Uterus (tissue), 3 donors: ENCODE measurements at regions not wholly inside any gene's neighbourhood (a gene's known extent, or its start where the extent isn't known, plus 50 kb on each side); places are given as distances from the start of the nearest gene placed in this dataset.

Experiments used
- DNase-seq, 2 donors: peaks; one replicate each; pipeline ENCODE4 v3.0.0-alpha.2; 2019 to 2020
- H3K27ac ChIP-seq, 2 donors: fragments of 200-600 bp; sonication (generic); 1 replicate in 1 of 2; 2 replicates in 1 of 2; pipeline ENCODE4 v1.5.1; 2016 to 2018
- H3K27me3 ChIP-seq, 2 donors: fragments of 200-600 bp; sonication (generic); one replicate each; pipeline ENCODE4 v1.5.1; 2018 to 2019; ENCODE audit warnings: control low read depth in 1 of 2
- H3K36me3 ChIP-seq, 2 donors: fragments of 200-600 bp; sonication (generic); one replicate each; pipeline ENCODE4 v1.5.1; 2019; ENCODE audit warnings: control low read depth in 1 of 2
- H3K4me1 ChIP-seq, 2 donors: fragments of 200-600 bp; sonication (generic); one replicate each; pipeline ENCODE4 v1.5.1; 2018 to 2019; ENCODE audit warnings: control low read depth in 1 of 2
- H3K4me3 ChIP-seq, 2 donors: fragments of 200-600 bp; sonication (generic); 1 replicate in 1 of 2; 2 replicates in 1 of 2; pipeline ENCODE4 v1.5.1; 2018 to 2019; ENCODE audit warnings: mild to moderate bottlenecking in 1 of 2
- H3K9me3 ChIP-seq, 2 donors: fragments of 200-600 bp; sonication (generic); one replicate each; pipeline ENCODE4 v1.5.1; 2019; ENCODE audit warnings: control low read depth in 1 of 2
- POLR2A ChIP-seq, 2 donors: fragments of 450-650 bp; IDR thresholded peaks; one replicate each; pipeline ENCODE4 v1.6.1; 2016; ENCODE audit warnings: antibody characterized with exemption in 2 of 2, mild to moderate bottlenecking in 1 of 2, moderate library complexity in 1 of 2
- intact Hi-C: fragments of 100-400 bp; cut with DNase I; formaldehyde crosslinking; loops from one replicate; pipeline ENCODE4 v1.15.1; 2023; ENCODE audit warnings: low total_unique reads
- TF ChIP-seq, protein P1 (sequence below), 4 experiments: fragments of 200-600 bp in 2 of 4; fragments of 450-650 bp in 2 of 4; sonication (generic) in 2 of 4; IDR thresholded peaks; one replicate each; pipeline ENCODE4 v1.5.1; 2016 to 2019; ENCODE audit warnings: antibody characterized with exemption in 4 of 4, mild to moderate bottlenecking in 2 of 4, moderate library complexity in 1 of 4
- donor health status: DM: yes; HTN: yes; CAD: no.

GRCh38 chr1:30315185-30315960 is 408.0 kb downstream of the MATN1 start:
- no peak overlapping the region for H3K4me3 ChIP-seq
- TF ChIP-seq POLR2A (IDR thresholded peaks at IDR 0.05): no peak
- TF ChIP-seq, protein P1, sequence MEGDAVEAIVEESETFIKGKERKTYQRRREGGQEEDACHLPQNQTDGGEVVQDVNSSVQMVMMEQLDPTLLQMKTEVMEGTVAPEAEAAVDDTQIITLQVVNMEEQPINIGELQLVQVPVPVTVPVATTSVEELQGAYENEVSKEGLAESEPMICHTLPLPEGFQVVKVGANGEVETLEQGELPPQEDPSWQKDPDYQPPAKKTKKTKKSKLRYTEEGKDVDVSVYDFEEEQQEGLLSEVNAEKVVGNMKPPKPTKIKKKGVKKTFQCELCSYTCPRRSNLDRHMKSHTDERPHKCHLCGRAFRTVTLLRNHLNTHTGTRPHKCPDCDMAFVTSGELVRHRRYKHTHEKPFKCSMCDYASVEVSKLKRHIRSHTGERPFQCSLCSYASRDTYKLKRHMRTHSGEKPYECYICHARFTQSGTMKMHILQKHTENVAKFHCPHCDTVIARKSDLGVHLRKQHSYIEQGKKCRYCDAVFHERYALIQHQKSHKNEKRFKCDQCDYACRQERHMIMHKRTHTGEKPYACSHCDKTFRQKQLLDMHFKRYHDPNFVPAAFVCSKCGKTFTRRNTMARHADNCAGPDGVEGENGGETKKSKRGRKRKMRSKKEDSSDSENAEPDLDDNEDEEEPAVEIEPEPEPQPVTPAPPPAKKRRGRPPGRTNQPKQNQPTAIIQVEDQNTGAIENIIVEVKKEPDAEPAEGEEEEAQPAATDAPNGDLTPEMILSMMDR (IDR thresholded peaks at IDR 0.05): no peak
- no peak for DNase-seq
- intact Hi-C loops: no loop called here
- no peaks in the 10 kb centered on the region for H3K4me1 ChIP-seq
- no peaks in the 10 kb centered on the region for H3K36me3 ChIP-seq
- H3K27ac ChIP-seq: no peak overlapping the region
- H3K27me3 ChIP-seq: no peaks in the 10 kb centered on the region
- H3K9me3 ChIP-seq: no peaks in the 10 kb centered on the region

GRCh38 chr1:30314591-30314990 is 408.8 kb downstream of the MATN1 start:
- DNase-seq: no peak
- Histone ChIP-seq H3K36me3 (no peaks in the 10 kb centered on the region), H3K27me3 (no peaks in the 10 kb centered on the region), H3K27ac (no peak overlapping the region), H3K4me1 (no peaks in the 10 kb centered on the region), H3K4me3 (no peak overlapping the region), H3K9me3 (no peaks in the 10 kb centered on the region)
- intact Hi-C loops: no loop called here
- TF ChIP-seq POLR2A (IDR thresholded peaks at IDR 0.05): no peak
- TF ChIP-seq, protein P1 (IDR thresholded peaks at IDR 0.05): no peak

- no peak for DNase-seq
- Histone ChIP-seq H3K4me3 (no peak overlapping the region), H3K27me3 (no peaks in the 10 kb centered on the region), H3K36me3 (no peaks in the 10 kb centered on the region), H3K4me1 (no peaks in the 10 kb centered on the region), H3K9me3 (no peaks in the 10 kb centered on the region), H3K27ac (no peak overlapping the region)
- intact Hi-C loops: no loop called here
- TF ChIP-seq, protein P1 (IDR thresholded peaks at IDR 0.05): no peak
- TF ChIP-seq POLR2A (IDR thresholded peaks at IDR 0.05): no peak
Measured at GRCh38 chr1:30313584-30313983, 409.8 kb downstream of the MATN1 start.

- Histone ChIP-seq H3K27ac (no peak overlapping the region), H3K36me3 (no peaks in the 10 kb centered on the region), H3K27me3 (no peaks in the 10 kb centered on the region), H3K4me1 (no peaks in the 10 kb centered on the region), H3K4me3 (no peak overlapping the region), H3K9me3 (no peaks in the 10 kb centered on the region)
- intact Hi-C loops: no loop called here
- TF ChIP-seq, protein P1 (IDR thresholded peaks at IDR 0.05): no peak
- TF ChIP-seq POLR2A (IDR thresholded peaks at IDR 0.05): no peak
- DNase-seq: no peak
Measured at GRCh38 chr1:30313176-30313575, 410.2 kb downstream of the MATN1 start.

DNA sequence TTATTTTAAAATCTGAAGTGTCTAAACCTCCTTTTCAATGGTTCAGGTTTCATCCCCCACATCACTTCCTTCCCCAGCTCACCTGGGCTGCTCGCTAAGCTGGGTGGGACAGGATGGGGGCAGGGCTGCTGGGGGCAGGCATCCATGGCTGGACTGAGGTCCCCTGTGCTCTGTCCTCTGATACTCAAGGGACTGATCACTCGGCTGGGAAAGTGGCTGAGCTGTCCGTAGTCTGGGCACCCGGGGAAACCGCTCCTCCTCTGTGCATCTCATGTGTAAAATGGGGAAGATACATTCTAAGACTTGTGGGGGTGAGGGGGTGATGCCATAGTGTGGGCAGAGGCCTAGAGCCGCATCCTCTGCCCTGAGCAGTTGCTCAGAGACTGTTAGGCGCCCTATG is 411.2 kb downstream of the MATN1 start:
- Histone ChIP-seq H3K4me3 (no peak overlapping the region), H3K36me3 (no peaks in the 10 kb centered on the region), H3K4me1 (no peaks in the 10 kb centered on the region), H3K9me3 (no peaks in the 10 kb centered on the region), H3K27ac (no peak overlapping the region), H3K27me3 (no peaks in the 10 kb centered on the region)
- intact Hi-C loops: no loop called here
- TF ChIP-seq, protein P1 (IDR thresholded peaks at IDR 0.05): no peak
- TF ChIP-seq POLR2A (IDR thresholded peaks at IDR 0.05): no peak
- no peak for DNase-seq
